ENCODE measurements at regions not wholly inside any gene's neighbourhood (a gene's known extent, or its start where the extent isn't known, plus 50 kb on each side); places are given as distances from the start of the nearest gene placed in this dataset.
A peak's percentile ranks its signal among the peaks of the same experiment; 100 is the strongest.
"Not testable (repeated sequence)": the region's sequence is repeated elsewhere in the genome, so short reads cannot be mapped to it uniquely, and the experiment has no call there.

DNA sequence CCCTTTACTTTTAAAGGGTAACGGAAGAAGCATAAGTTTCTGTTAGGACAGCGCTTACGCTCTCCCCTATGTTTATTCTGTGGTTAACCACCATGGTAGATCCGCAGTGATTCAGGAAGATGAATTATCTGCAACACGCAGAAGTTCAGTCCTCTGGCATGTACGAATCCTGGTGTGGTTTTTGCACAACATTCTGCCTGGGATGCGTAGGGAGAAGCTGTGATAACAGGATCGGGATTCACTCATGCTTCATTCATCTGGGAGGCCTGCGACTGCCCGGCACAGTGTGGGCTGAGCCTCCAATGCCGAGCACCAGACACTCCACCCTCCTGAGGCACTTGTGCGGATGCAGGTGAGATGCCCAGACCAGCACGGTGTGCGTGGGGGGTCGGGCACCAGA, 84.6 kb upstream of the LPCAT1 start:
- H3K36me3 Mint-ChIP-seq (ENCODE audit: low read depth); H3K9me3 Mint-ChIP-seq; DNase-seq (ENCODE audit: low spot score); H3K27me3 Mint-ChIP-seq (ENCODE audit: insufficient read depth); H3K4me3 Mint-ChIP-seq; H3K27ac Mint-ChIP-seq; intact Hi-C loops (cut with micrococcal nuclease); H3K4me1 Mint-ChIP-seq (ENCODE audit: low read depth): not testable (repeated sequence)

- H3K4me3 Mint-ChIP-seq; H3K27me3 Mint-ChIP-seq (ENCODE audit: insufficient read depth); intact Hi-C loops (cut with micrococcal nuclease); DNase-seq (ENCODE audit: low spot score); H3K4me1 Mint-ChIP-seq (ENCODE audit: low read depth); H3K9me3 Mint-ChIP-seq; H3K27ac Mint-ChIP-seq; H3K36me3 Mint-ChIP-seq (ENCODE audit: low read depth): not testable (repeated sequence)
These were observed 83.2 kb upstream of the LPCAT1 start for GRCh38 chr5:1606951-1607350.

GRCh38 chr5:1603916-1604315, 80.2 kb upstream of the LPCAT1 start:
- intact Hi-C loops (cut with micrococcal nuclease); H3K36me3 Mint-ChIP-seq (ENCODE audit: low read depth); H3K27ac Mint-ChIP-seq; H3K9me3 Mint-ChIP-seq; H3K4me3 Mint-ChIP-seq; DNase-seq (ENCODE audit: low spot score); H3K27me3 Mint-ChIP-seq (ENCODE audit: insufficient read depth): not testable (repeated sequence)
- peaks cover 16% of the 10 kb centered on the region for H3K4me1 Mint-ChIP-seq (ENCODE audit: low read depth)

DNA sequence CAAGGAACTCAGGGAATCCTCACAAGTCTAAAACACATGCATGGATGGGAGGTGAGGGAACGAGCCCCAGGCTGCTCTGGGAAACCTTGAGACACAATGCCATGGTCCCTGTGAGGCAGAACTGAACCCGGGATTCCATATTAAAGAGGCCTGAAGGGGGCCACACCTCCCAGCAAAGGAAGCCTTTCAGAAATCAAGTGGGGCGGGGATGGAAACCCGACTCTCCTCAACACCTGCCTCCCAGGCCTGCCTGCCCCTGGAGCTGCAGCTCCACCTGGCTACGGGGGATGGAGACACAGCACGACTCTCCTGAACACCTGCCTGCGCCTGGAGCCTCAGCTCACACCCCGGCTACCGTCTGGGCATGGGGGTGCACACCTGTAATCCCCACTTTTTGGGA, 77.8 kb upstream of the LPCAT1 start:
- H3K27ac Mint-ChIP-seq; H3K4me3 Mint-ChIP-seq; H3K27me3 Mint-ChIP-seq (ENCODE audit: insufficient read depth); DNase-seq (ENCODE audit: low spot score); intact Hi-C loops (cut with micrococcal nuclease); H3K36me3 Mint-ChIP-seq (ENCODE audit: low read depth); H3K9me3 Mint-ChIP-seq; H3K4me1 Mint-ChIP-seq (ENCODE audit: low read depth): not testable (repeated sequence)

DNA sequence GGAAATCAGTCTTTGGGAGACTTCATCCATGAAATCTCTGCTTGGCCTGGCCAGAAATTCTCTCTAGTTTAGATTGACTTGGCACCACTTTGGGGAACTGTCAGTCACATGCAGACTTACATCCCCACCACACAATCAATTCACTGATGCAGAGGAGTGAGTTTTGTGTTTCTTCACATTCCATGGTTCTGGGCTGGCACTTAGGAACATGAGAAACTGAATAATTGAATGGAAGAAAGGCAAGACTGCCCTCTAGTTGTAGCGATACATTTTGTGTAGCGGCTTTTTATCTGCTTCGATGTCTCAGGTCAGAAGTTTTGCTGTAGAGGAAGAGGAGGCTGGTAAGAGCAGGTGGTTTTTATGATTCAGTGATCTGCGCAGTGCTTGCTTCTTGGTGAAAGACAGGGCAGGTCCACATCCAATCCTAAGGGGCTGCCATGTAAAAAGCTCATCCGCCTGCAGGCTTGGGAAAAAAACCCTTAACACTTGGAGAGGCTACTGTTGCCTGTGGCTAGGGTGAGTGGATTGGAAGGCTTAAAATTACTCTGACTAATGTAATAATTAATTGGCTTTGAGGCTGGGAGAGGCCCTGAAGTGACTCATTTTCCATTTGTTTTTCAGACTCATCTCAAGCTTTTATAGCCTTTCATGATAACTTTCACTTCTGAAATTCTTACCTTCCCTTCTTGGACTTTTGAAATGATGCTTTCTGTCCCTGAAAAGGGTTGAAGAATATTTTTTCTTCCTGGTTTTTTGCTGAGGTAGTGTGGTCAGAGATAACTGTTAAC, 75.4 kb upstream of the LPCAT1 start:
- H3K36me3 Mint-ChIP-seq (ENCODE audit: low read depth); H3K4me3 Mint-ChIP-seq; H3K27ac Mint-ChIP-seq; H3K4me1 Mint-ChIP-seq (ENCODE audit: low read depth); intact Hi-C loops (cut with micrococcal nuclease); DNase-seq (ENCODE audit: low spot score); H3K9me3 Mint-ChIP-seq; H3K27me3 Mint-ChIP-seq (ENCODE audit: insufficient read depth): not testable (repeated sequence)

GRCh38 chr5:1597093-1597473, 73.3 kb upstream of the LPCAT1 start:
- H3K27ac Mint-ChIP-seq; H3K4me1 Mint-ChIP-seq (ENCODE audit: low read depth); H3K36me3 Mint-ChIP-seq (ENCODE audit: low read depth); intact Hi-C loops (cut with micrococcal nuclease); H3K27me3 Mint-ChIP-seq (ENCODE audit: insufficient read depth); H3K9me3 Mint-ChIP-seq; H3K4me3 Mint-ChIP-seq; DNase-seq (ENCODE audit: low spot score): not testable (repeated sequence)

- H3K9me3 Mint-ChIP-seq; H3K27ac Mint-ChIP-seq; H3K4me1 Mint-ChIP-seq (ENCODE audit: low read depth); intact Hi-C loops (cut with micrococcal nuclease); H3K27me3 Mint-ChIP-seq (ENCODE audit: insufficient read depth); H3K36me3 Mint-ChIP-seq (ENCODE audit: low read depth); H3K4me3 Mint-ChIP-seq; DNase-seq (ENCODE audit: low spot score): not testable (repeated sequence)
These were observed 72.8 kb upstream of the LPCAT1 start for GRCh38 chr5:1596462-1597092.

DNA sequence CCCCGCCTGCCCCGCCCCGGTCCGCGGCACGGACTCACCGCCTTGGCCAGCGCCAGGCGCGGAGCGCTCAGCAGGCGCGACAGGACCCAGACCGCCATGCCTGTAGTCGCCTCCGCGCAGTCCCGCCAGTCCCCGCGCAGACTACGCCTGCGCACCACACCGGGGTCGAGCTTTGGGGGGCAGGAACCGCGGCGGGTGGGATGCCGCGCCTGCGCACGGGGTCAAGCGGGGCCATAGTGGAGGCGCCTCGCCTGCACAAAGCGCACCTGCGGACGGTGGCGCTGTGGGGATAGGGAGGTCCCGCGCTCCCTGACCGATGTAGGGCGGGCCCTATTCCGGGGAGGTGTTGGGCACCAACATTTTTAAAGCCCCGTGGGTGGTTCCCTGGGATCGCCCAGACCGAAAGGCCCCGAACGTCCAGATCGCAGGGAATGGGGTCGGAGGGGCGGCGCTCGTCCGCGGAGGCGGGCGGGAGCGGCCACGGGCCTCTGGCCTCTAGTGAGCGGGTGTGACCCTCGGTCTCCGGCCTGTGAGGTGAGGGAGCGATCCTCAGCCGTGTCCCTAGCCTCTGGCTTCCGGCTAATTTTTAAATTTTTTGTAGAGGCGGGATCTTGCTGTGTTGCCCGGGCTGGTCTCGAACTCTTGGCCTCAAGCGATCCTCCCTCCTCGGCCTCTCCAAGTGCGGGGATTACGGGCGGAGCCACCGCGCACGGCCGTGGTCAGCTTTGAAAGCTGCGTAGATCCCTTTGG, 70.8 kb upstream of the LPCAT1 start:
- Mint-ChIP-seq H3K36me3 (ENCODE audit: low read depth) (peaks cover 3% of the 10 kb centered on the region), H3K4me1 (ENCODE audit: low read depth) (peaks cover 7% of the 10 kb centered on the region), H3K9me3 (no peaks in the 10 kb centered on the region), H3K4me3 (peak overlapping the region; percentile 60), H3K27me3 (ENCODE audit: insufficient read depth) (no peaks in the 10 kb centered on the region), H3K27ac (no peak overlapping the region)
- peak; percentile 39 for DNase-seq (ENCODE audit: low spot score)
- intact Hi-C loops (cut with micrococcal nuclease), result loop anchor here (1.0 to 5.0 kb wide), 3 partner anchors 48 to 71 kb away; partner anchors contain the start of gene LPCAT1

- H3K27me3 Mint-ChIP-seq (ENCODE audit: insufficient read depth), result no peaks in the 10 kb centered on the region
- no peak overlapping the region for H3K4me3 Mint-ChIP-seq
- intact Hi-C loops (cut with micrococcal nuclease), result loop anchor here (1.0 to 5.0 kb wide), 3 partner anchors 48 to 71 kb away; partner anchors contain the start of gene LPCAT1
- H3K27ac Mint-ChIP-seq, result no peak overlapping the region
- no peaks in the 10 kb centered on the region for H3K36me3 Mint-ChIP-seq (ENCODE audit: low read depth)
- no peak for DNase-seq (ENCODE audit: low spot score)
- H3K9me3 Mint-ChIP-seq, result no peaks in the 10 kb centered on the region
- H3K4me1 Mint-ChIP-seq (ENCODE audit: low read depth), result peaks cover 1% of the 10 kb centered on the region
These were observed 70.2 kb upstream of the LPCAT1 start for GRCh38 chr5:1593903-1594356.

DNA sequence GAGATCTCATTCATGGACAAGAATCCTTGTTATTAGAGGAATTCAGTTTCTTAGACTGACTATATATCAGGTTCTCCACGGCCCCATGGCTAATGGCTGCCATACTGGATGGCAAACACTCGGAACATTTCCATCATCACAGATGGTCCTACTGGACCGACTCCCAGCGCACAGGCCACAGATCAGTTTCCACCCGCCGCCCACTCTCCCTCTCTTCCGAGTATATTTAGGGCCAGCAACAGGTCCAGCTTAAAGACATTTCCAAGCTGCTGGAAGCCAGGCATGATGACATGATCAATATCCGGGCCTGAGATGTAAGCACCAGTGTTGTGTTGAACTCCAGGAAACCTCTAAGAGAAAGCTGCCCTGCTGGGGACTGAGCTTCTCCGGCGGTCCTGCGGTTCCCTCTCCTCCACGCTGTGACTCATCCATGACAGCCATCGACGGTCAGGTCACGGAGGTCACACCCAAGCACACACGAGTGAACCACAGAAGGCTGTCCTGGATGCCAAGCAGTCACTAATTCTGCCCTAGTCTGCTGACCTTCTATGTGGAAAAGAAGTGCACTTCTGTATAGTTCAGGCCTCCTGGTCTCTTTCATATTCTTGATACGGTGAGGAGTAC, 64.4 kb upstream of the LPCAT1 start:
- H3K4me1 Mint-ChIP-seq (ENCODE audit: low read depth); H3K9me3 Mint-ChIP-seq; H3K4me3 Mint-ChIP-seq; H3K27ac Mint-ChIP-seq; DNase-seq (ENCODE audit: low spot score); intact Hi-C loops (cut with micrococcal nuclease); H3K27me3 Mint-ChIP-seq (ENCODE audit: insufficient read depth): not testable (repeated sequence)
- H3K36me3 Mint-ChIP-seq (ENCODE audit: low read depth), result peaks cover 10% of the 10 kb centered on the region

- H3K36me3 Mint-ChIP-seq (ENCODE audit: low read depth); DNase-seq (ENCODE audit: low spot score); H3K9me3 Mint-ChIP-seq; H3K27me3 Mint-ChIP-seq (ENCODE audit: insufficient read depth); H3K4me3 Mint-ChIP-seq; H3K4me1 Mint-ChIP-seq (ENCODE audit: low read depth); intact Hi-C loops (cut with micrococcal nuclease); H3K27ac Mint-ChIP-seq: not testable (repeated sequence)
These were observed 59.5 kb upstream of the LPCAT1 start for GRCh38 chr5:1583081-1583875.

- H3K9me3 Mint-ChIP-seq; H3K27me3 Mint-ChIP-seq (ENCODE audit: insufficient read depth); H3K36me3 Mint-ChIP-seq (ENCODE audit: low read depth); H3K4me3 Mint-ChIP-seq; H3K4me1 Mint-ChIP-seq (ENCODE audit: low read depth); intact Hi-C loops (cut with micrococcal nuclease); DNase-seq (ENCODE audit: low spot score); H3K27ac Mint-ChIP-seq: not testable (repeated sequence)
These were observed 55.6 kb upstream of the LPCAT1 start for GRCh38 chr5:1579389-1579788.
